GM23248 (cell line): ENCODE measurements at regions not wholly inside any gene's neighbourhood (a gene's known extent, or its start where the extent isn't known, plus 50 kb on each side); places are given as distances from the start of the nearest gene placed in this dataset.

Source experiments
- EZH2 ChIP-seq: fragments of 200-600 bp; sonication (generic); IDR thresholded peaks from 2 replicates; pipeline ENCODE4 v1.6.1; 2018; ENCODE audit warnings: antibody characterized with exemption, mild to moderate bottlenecking; ENCODE audit not compliant: insufficient read depth, poor library complexity, severe bottlenecking
- EZH2phosphoT487 ChIP-seq: fragments of 200-600 bp; sonication (generic); IDR thresholded peaks from 2 replicates; pipeline ENCODE4 v1.6.1; 2018; ENCODE audit warnings: antibody characterized with exemption, moderate library complexity, mild to moderate bottlenecking, low read depth; ENCODE audit not compliant: insufficient read depth

DNA sequence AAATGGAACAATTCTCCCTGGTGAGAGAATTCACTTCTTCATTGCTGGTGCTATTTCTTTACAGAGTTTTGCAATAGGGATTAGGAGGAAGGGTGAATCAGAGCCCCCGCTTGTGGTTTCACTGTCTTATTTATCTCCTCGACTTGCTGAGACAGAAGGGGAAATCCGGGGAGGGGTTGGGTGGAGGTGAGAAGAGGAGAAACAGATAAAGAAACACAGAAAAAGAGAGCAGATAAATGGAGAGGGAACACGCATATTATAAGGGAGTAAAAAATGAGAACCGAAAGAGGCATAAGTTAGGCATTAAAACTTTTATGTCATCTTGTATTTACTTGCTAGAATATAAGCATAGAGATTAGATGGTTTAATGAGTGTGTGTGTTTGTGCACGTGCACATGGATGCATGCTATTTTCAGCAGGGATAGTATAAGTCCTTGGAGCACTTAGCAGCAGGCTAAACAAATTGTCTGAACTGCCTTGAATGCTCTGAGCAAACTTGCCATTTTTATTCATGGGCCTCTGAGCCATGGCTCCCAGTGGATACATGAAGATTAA, 105.0 kb downstream of the OLIG3 start:
- TF ChIP-seq EZH2 (no peak), EZH2phosphoT487 (no peak)
